Spleen (tissue), 7 donors: ENCODE measurements at regions not wholly inside any gene's neighbourhood (a gene's known extent, or its start where the extent isn't known, plus 50 kb on each side); places are given as distances from the start of the nearest gene placed in this dataset.

Experiments
- POLR2A ChIP-seq, 3 donors: fragments of 450-650 bp; IDR thresholded peaks; one replicate each; pipeline ENCODE4 v1.5.1; 2017; ENCODE audit warnings: antibody characterized with exemption in 3 of 3, mild to moderate bottlenecking in 1 of 3
- POLR2AphosphoS5 ChIP-seq, 3 donors: sonication (generic); formaldehyde crosslinking; IDR thresholded peaks; one replicate each; pipeline ENCODE4 v1.5.1; 2017; ENCODE audit warnings: antibody characterized with exemption in 3 of 3
- TF ChIP-seq, protein P1 (sequence below), 11 experiments: fragments of 200-600 bp in 7 of 11; fragments of 450-650 bp in 4 of 11; sonication (generic) in 4 of 11; IDR thresholded peaks in 8 of 11; conservative IDR thresholded peaks in 3 of 11; 1 replicate in 7 of 11; 2 replicates in 4 of 11; pipeline versions ENCODE4 v1.4.0 to v1.8.0; 2016 to 2021; ENCODE audit warnings: antibody characterized with exemption in 11 of 11, inconsistent platforms in 4 of 11, mild to moderate bottlenecking in 1 of 11
- donor health status: DM: no; HTN: no; CAD: no; lungs with moderate emphysema.
- donor health status: DM: no; HTN: no; CAD: no.
- donor health status: DM: no; HTN: no; CAD: no.

DNA sequence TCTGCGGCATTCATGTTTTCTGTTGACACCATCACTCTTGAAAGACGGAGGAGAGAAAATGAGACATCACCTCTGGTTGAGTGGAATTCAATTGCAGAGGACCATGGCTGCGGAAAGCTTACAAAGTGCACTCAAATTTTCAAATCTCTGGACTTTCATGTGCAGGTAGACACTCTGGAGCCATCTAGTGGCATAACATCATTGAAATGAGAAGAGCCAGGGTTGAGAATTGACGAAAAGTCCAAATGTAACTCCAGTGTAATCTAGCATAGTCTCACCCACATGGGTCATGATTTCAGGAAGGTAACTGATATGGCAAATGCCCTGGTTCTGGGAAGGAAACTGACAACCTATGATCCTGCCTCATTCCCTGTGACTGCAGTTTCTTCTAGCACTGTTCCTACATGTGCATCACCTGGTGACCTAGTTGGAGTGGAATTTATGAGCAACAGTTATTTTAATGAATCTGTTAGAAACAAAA, 687.8 kb downstream of the KCNA4 start:
- TF ChIP-seq, protein P1, sequence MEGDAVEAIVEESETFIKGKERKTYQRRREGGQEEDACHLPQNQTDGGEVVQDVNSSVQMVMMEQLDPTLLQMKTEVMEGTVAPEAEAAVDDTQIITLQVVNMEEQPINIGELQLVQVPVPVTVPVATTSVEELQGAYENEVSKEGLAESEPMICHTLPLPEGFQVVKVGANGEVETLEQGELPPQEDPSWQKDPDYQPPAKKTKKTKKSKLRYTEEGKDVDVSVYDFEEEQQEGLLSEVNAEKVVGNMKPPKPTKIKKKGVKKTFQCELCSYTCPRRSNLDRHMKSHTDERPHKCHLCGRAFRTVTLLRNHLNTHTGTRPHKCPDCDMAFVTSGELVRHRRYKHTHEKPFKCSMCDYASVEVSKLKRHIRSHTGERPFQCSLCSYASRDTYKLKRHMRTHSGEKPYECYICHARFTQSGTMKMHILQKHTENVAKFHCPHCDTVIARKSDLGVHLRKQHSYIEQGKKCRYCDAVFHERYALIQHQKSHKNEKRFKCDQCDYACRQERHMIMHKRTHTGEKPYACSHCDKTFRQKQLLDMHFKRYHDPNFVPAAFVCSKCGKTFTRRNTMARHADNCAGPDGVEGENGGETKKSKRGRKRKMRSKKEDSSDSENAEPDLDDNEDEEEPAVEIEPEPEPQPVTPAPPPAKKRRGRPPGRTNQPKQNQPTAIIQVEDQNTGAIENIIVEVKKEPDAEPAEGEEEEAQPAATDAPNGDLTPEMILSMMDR (IDR thresholded peaks at IDR 0.05 in 8 of 11, conservative IDR thresholded peaks at IDR 0.05 in 3 of 11) = peak in 4 of 11 experiments; percentile 11 to 33 (median 26)
- no peak for TF ChIP-seq POLR2AphosphoS5 (IDR thresholded peaks at IDR 0.05)
- TF ChIP-seq POLR2A (IDR thresholded peaks at IDR 0.05) = no peak
